ENCODE measurements at regions not wholly inside any gene's neighbourhood (a gene's known extent, or its start where the extent isn't known, plus 50 kb on each side); places are given as distances from the start of the nearest gene placed in this dataset.
"Not testable (repeated sequence)": the region's sequence is repeated elsewhere in the genome, so short reads cannot be mapped to it uniquely, and the experiment has no call there.

DNA sequence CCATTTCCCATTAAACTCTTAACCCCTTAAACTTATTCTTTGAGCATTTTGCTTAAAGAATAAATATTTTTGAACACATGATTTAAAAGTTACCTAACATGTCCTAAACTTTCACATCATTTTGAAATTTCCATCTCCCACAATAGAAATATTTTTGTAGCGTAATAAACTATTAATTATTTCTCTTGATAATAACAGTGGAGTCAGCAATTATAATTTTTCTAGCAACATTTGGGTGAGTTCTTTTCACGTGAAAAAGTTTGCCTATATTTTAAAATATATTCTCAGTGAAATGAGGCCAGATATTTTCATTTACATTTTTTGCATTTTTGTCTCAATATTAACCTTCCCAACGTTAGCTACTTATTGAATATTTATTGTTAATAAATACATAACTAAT is 320.4 kb upstream of the CRIM1 start:
- no peak for DNase-seq

DNA sequence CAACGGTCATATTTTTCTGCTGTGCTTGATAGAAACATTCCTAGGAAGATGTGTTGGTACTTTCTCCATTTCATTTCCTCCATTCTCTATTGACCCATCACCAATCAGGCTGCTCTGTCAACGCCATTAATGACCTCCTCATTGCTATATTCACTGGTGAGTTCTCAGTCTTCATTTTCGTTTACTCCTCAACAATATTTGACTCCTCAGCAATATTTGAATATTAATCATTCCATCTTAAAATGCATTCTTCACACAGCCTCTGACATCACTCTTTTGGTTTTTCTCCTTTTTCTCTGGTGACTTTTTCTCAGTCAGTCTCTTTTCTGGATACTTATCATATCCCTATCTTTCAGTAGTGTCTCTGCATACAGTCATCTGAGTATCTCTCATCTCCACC is 323.5 kb upstream of the CRIM1 start:
- no peak for DNase-seq

DNA sequence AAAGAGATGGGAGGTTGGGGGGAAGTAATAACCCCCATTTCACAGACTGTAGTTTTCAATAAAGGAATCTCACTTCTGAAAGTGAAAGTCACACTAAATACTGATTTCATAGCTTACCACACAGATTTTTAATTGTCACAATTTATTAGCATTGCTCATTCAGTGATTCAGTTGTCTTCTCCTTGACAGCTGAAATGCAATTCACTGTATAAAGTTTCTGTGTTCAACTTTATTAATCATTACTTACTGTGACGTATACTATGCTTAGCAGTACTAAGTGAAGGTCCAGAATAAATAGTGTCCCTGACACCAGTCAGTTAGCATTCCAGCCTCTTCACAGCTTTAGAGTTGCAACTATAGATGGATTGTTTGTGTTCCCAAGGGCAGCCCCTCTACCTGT is 324.1 kb upstream of the CRIM1 start:
- DNase-seq: no peak

DNA sequence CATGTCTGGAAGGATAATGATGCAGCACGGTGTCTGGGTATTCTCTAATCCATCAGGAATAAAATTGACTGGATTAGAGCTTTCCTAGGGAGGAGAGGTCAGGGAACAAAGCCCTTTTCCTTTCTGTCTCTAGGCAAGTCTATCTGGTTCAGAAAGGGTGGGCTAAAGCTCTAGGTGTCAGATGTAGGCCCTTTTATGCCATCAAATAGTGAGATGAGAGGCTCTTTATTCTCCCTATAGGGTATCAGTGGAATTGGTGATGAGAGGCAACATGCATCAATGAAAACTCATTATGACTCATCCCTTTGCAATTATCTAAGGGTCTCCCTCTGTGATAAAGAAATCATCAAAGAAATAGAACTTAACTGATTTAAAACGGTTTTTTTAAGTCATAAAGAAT is 328.0 kb upstream of the CRIM1 start:
- no peak for DNase-seq

DNA sequence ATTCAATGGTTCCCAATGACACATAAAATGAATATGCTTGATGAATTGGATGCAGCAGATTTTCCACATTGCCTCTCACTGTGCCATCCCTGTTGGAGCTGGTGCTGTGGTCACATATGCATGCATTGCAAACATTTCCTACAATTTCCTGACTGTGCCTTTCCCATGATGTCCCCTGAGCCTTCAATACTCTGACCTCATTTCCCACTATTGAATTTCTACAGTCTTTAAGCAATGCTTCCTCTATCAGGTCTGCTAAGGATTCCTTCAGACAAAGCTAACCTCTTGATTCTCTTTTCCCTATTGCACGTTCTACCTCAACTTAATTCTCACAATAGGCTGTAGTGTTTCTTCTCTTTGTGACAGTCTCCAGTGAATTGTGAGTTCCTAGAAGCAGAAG is 342.5 kb upstream of the CRIM1 start:
- DNase-seq: no peak

DNA sequence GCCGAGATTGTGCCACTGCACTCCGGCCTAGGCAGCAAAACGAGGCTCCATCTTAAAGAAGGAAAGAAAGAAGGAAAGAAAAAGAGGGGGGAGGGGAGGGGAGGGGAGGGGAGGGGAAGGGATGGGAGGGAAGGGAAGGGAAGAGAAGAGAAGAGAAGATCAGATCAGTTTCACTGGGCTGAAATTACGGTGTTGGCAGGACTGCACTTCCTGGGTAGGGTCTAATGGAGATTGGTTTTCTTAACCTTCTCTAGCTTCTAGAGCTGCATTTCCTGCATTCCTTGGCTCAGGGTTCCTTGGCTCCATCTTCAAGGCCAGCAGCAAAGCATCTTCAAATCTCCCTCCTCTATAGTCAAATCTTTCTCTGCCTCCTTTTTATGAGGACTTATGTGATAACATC is 349.1 kb upstream of the CRIM1 start:
- DNase-seq: no peak

DNA sequence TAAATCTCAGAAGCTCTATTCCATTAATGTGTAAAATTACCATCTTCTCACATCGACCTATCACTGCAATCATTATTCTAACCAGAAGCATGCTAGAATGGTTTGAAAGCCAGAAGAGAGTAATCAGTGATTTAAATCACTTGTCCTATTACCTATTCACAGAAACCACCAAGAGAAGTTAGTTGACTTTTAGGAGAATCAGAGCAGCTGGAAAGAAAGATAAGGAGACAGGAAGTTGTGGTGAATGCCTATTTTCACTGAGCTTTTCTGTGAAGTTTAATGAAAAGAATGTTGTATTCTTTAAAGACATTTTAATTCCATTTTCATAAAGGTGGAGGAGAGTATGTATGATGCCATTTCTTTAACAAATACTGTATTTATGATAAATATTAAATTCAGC is 352.6 kb upstream of the CRIM1 start:
- DNase-seq: no peak

DNA sequence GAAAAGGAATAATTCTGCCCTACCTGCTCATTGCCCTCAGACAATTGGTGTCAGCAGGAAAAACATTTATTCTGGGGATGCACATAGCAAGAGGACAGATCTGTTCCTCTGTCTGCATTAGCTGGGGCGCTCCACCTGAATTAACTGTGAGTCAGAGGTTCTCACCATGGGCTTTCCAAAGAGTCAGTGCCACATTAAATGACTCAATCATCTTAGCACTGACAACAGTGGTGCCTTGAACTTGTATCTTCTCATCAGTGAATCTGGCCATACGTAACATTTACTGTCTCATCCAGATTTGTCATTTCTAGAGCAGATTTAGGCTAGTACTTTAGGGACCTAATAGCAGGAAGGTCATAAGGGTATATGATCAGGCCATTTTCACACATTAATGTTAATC is 358.1 kb upstream of the CRIM1 start:
- no peak for DNase-seq

DNA sequence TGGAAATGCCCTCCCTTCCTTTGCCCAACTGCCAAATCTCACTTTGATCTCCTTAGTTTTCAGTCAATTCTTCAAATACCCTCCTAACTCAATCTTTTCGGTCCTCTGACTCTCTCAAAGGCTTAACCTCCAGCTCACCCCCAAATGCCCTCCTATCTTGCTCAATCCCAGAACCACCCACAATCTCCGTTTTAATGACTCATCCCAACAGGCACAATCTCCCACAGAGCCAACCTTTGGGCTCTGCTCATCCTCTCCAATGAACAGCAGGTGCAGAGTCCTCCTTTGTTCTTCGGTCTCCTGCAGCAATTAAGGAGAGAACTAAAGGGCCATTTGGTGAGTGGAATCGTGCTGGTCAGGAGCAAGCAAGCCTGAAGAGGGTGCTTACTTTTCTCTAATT is 366.1 kb upstream of the CRIM1 start:
- no peak for DNase-seq

DNA sequence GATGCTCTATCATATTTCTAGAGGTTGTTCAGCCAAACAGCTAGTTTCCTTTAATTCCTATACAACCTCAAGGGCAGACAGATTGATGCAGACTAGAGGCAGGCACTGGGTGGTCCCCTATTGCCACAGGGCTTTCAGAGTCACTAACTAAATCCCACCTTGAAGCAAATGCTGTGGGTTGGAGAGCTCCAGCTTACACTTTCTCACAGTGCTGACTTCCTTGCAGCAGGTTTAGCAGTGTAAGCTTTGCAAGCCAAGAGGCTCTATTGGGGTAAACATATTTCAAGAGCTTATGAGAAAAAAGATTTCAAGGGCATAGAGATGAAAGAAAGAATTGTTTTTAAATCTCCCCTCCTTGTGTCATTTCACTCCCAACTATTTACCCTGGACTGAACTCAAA is 366.5 kb upstream of the CRIM1 start:
- no peak for DNase-seq

DNA sequence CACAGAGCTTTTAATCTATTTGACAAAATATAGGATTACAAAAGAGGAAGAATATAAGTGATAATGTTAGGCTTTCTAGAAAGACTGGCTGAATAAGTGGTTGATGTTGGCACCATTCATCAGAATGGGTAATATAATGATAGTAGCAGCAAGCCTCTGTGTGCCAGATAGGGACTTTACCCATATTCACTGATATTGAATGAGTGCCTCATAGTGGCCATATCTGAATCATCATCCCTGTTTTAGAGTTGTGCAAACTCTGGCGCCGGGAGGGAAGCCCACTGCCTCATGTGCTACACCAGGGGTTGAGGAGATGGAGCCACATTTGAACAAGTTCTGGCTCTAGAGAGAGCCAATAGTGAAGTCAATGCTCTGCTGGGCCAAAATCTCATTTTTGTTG is 368.7 kb upstream of the CRIM1 start:
- no peak for DNase-seq

DNA sequence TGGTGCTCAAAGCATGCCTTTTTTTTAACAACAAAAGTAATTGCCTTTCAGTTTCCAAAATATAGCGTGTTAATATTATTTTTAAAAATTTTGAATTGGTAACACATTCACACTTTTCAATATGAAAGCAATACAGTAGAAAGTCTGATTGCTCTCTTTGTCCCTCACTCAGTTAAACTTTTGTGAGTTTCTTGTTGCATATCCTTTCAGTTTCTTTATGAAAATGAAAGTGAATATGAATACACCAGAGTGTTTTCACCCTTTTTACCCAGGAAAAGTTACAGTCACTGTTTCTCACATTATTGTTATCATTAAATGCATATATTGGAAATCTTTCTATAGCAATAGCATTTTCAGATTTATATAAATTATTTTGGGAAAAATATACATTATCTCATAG is 377.4 kb upstream of the CRIM1 start:
- no peak for DNase-seq

DNA sequence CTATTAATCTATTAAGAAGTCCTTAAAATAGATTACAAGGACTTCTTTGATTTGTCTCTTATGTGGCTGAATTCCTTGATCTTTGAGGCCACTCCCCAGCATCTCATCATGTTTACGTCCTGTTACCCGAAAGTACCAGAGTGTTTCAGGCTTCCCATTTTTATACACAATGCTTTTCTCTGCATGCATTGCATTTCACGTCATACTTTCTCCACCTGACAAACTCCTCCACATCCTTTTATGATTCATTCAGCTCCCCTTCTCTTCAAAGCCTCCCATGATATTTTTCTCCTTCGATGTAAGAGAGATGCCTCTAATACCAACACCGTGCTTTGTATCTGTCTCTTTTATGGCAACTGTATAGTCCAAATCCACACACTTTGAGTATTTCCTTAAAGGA is 379.0 kb upstream of the CRIM1 start:
- DNase-seq: no peak

DNA sequence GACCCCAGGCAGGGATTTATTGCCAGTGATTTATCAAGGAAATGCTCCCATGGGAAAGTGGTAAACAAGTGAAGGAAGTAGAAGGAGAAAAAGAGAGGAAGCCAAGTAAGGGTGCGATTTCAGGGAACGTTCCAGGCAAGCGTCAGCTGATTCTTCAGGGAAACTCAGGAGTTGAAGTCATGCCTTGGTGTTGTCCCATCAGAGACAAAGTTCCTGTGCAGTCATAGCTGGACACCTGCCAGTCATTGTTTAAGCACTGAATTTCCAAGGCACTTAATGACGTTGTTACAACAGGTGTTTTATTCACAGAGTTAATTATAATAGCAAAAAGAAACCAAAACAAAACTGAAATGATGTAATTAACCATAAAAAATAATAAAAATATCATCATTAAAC is 381.8 kb upstream of the CRIM1 start:
- no peak for DNase-seq

DNA sequence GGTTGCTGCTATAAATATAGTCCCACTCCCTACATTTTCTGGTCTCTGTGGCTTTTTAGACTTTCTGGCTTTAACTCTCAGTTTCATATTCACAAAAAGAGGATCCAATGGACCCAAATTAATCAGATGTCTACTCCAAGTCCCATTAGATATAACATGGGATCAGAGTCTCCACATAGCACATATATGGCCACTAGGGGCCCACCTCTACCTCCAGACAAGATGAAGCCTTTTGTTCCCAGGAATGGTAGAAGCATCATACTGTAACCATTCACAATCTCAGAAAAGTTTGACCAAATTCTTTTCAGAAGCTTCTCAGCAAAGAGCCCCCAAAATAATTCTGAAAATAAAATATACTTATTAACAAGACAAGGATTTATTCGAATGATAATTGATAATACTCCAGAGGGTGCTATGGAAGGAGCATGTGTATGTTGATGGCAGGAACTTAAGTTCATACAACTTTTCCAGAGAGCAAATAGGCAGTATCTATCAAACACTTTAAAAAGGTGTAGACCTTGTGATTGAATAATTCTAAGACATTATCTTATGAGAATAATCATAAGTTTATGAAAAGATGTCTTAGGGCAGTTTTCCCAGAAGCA is 382.3 kb upstream of the CRIM1 start:
- DNase-seq: no peak

DNA sequence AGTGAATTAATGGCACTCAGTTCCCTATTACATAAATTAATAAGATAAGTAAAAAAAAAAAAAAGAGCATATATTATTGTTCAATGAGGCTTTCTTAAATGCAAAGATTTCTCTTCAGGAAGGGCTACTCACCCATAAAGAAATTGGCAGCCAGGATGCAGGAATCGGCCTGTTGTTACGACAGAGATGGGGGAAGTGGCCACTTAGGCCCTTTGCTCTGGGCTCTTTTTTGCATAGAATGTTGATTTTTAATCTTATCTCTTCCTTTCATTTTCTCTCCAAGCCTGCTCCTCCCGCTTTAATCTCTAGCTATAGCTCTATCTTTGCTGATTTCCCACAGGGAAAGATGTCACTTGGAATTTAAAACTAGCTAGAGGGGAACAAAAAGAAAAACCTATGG is 391.8 kb upstream of the CRIM1 start:
- DNase-seq: no peak

DNA sequence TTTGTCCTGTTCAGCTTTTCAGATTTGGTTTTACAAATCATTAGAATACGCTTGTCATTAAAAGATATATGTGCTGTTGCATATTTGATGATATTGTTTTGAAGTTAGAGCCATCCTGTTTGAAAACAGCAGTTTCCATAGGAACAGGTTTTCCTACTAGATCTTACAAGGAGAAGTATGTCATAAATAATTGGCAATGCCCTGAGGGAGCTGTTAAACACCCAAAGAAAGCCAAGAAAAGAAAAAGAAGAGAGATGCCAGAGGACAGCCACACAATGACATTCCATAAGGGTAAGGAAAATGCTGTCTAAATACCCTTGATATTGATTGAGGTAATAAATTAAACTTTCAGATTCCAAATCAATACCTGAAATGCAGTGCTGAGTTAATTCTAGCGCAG is 392.2 kb upstream of the CRIM1 start:
- DNase-seq: no peak

DNA sequence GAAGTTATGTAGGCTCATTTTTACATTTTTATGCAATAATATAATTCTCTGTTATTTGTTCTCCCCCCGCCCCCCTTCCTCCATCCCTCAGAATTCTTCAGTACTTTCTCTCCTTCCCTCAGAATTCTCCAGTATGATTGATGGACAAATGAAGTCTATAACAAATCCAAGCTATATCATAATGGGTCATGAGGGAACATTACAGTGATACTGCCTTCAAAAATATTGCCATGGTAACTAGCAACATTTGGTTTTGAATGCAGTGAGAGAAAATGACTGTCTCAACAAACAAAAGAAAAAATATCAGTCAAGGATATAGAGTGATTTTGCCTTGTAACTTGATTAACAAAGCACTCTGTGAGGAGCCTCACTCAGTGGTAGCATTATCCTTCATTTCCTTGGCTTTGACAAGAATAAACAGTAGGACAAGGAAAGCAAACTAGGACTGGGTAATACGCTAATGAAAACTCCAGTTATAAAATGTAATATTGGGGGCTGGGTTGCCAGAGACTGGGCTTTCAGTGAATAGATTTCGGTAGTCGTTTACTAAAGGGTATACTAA is 392.9 kb upstream of the CRIM1 start:
- no peak for DNase-seq

DNA sequence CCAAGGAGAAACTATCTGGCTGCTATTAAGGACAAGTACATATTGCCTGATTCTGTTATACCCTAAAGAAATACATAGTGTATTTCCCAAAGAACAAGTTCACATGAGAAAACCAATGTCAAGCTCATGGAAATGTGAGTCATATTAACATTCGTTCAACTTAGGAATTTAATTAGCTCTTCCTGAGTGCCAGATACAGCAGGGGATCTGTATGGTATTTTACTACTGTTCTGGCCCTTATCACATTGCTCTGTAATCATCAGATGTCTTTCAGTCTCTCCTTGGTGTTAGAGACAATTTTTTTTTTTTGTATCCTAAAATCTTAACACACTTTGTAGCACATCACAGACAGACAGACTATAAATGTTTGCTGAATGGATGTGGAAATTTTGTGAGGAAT is 395.0 kb upstream of the CRIM1 start:
- no peak for DNase-seq

DNA sequence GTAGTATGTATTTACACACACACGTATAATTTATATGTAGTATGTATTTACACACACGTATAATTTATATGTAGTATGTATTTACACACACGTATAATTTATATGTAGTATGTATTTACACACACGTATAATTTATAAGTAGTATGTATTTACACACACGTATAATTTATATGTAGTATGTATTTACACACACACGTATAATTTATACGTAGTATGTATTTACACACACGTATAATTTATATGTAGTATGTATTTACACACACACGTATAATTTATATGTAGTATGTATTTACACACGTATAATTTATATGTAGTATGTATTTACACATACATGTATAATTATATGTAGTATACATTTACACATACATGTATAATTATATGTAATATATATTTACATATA is 398.5 kb upstream of the CRIM1 start:
- DNase-seq: not testable (repeated sequence)

DNA sequence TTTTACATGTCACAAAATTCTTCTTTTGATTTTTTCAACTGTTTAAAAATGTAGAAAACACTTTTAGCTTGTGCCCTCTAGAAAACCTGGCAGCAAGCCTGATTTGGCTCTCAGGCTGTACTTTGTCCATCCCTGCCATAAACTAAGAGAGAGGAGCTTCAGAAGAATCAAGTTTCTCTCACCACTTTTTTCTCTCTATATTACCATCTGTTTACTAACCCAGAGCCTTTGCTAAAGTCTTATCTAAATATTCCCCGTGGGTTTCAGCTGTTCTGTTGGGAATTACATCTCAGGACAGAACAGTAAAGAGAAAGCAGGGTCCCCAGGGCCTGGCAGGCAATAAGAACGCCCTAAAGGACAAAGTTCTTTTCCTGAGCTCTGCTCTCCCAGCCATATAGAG is 409.1 kb upstream of the CRIM1 start:
- no peak for DNase-seq

DNA sequence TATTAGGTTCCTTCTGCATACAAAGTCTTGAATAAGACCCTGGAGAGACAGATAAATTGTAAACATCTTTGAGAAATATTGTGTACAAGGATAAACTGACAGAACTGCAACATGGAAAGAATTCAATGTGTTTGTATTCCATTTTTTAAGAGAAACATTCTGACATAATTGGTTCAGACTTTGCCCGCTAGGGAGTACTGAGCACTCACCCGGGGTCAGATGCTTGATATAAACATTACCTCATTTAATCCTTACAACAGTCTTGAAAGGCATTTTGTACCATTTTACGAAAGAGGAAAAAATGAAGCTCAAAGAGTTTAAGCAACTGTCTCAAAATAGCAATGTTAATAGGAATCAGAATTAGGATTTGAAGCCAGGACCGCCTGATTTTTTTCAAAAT is 416.7 kb upstream of the CRIM1 start:
- DNase-seq: no peak

DNA sequence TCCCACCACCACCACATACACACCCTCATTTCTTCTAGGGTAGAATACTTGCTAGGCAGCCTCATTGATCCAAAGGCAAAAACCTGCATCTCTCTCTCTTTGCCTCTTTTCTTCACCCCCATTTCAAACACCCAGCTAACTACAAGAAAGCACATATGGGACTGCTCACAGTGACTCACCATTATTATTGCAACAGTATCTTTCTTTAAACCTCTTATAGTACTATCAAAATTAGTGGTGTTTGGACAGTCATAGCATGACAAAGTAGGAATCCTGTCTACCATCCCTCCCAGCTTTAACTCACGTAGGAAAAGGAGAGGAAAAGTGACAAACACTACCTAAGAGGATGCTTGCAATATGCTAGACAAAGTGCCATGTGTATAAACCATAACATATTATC is 422.5 kb upstream of the CRIM1 start:
- DNase-seq: no peak

DNA sequence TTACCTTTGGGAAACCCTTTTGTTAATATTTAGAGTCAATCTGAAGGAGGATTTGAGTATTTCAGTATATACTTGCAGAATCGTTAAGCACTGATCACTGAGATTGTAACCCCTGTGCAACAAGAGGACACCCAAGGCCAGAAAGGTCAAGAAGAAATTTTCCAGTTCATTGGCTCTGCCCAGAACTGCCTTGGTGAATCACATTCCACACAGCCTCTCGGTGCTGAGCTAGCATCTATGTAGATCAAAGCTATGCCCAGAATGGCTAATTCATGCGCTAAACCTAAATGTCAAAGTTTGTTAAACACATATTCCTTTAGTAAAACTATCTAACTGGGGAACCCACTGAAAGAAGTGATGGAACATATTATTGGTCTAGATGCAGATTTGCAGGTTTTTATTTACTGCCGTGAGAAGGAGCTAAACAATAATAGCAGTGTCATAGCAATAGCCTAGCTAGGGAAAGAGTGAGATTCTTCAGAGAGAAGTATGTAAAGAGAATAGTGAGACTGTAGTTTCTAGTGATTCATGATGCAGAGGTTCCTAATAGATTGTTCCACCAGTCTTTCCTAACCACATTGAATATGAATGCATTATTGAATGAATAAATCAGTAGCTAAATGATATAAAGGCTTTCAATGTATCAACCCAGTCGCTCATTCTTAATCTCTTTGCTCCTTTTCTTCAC is 423.2 kb upstream of the CRIM1 start:
- DNase-seq: no peak

DNA sequence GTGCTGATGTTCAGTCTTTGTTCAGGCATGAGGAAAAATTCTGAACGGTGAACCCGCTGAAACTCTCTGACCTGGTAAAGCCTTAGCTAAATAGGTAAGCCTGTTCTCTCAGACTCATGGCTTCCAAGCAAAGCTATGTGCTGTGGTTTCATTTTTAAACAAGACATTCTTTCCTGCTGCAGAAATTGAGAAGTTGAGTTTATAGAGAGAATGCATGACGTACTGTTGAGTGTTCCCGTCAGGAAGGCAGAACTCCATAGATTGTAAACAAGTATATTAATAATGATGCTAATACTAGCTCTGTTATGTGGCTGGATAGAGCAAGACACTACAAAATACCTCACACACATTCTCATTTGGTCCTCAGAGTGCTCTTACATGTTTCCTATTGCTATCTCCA is 424.0 kb upstream of the CRIM1 start:
- DNase-seq: no peak
